SK-N-SH (cell line): ENCODE measurements at regions not wholly inside any gene's neighbourhood (a gene's known extent, or its start where the extent isn't known, plus 50 kb on each side); places are given as distances from the start of the nearest gene placed in this dataset.

ENCODE experiments used
- CTCF ChIA-PET: fragments of 300-600, 350-600 bp; formaldehyde crosslinking; extraction: SDS; loops from one replicate; lab custom pipeline; 2021; lab: Yijun Ruan, JAX
- POLR2A ChIA-PET: fragments of 350-600 bp; sonication (Branson Sonifier 250); formaldehyde crosslinking; extraction: SDS; loops from one replicate; lab custom pipeline; 2020; ENCODE audit warnings: antibody characterized with exemption, inconsistent platforms; lab: Yijun Ruan, JAX
- DNase-seq: peaks from one replicate; pipeline ENCODE4 v3.0.0; 2012
- H2AFZ ChIP-seq: fragments of 200-600 bp; sonication (generic); 2 replicates; pipeline ENCODE4 v1.8.1; 2016; ENCODE audit warnings: antibody characterized with exemption, mild to moderate bottlenecking, low read depth
- H3F3A ChIP-seq: fragments of 200-600 bp; sonication (generic); replicated peaks from 2 replicates; pipeline ENCODE3; 2016; ENCODE audit warnings: antibody characterized with exemption, mild to moderate bottlenecking; ENCODE audit not compliant: insufficient read depth
- H3K27ac ChIP-seq, 2 experiments: fragments of 200-500 bp in 1 of 2; fragments of 200-600 bp in 1 of 2; sonication (Bioruptor generic) in 1 of 2; sonication (generic), shearing (Covaris generic) in 1 of 2; 2 replicates each; pipeline versions ENCODE4 v1.5.1 to v1.6.1; 2014 to 2016; ENCODE audit warnings: low read depth in 2 of 2, inconsistent platforms in 1 of 2, low read length in 1 of 2, mild to moderate bottlenecking in 1 of 2, mixed read lengths in 1 of 2
- H3K27me3 ChIP-seq: fragments of 200-600 bp; sonication (generic), shearing (Covaris generic); 2 replicates; pipeline ENCODE4 v1.6.1; 2016; ENCODE audit warnings: mixed run types; ENCODE audit not compliant: insufficient read depth
- H3K36me3 ChIP-seq, 2 experiments: fragments of 200-500 bp in 1 of 2; fragments of 200-600 bp in 1 of 2; sonication (Bioruptor generic) in 1 of 2; sonication (generic) in 1 of 2; replicated peaks in 1 of 2; 2 replicates each; pipeline versions ENCODE3 to v1.5.1; 2014 to 2016; ENCODE audit warnings: low read length in 1 of 2, mild to moderate bottlenecking in 1 of 2; ENCODE audit not compliant: insufficient read depth in 2 of 2, control insufficient read depth in 1 of 2
- H3K4me1 ChIP-seq, 2 experiments: fragments of 200-500 bp in 1 of 2; fragments of 200-600 bp in 1 of 2; sonication (Bioruptor generic) in 1 of 2; sonication (generic), shearing (Covaris generic) in 1 of 2; 2 replicates each; pipeline versions ENCODE4 v1.5.1 to v1.6.1; 2014 to 2016; ENCODE audit warnings: low read depth in 1 of 2, low read length in 1 of 2, mixed run types in 1 of 2; ENCODE audit not compliant: insufficient read depth in 2 of 2, control insufficient read depth in 1 of 2
- H3K4me2 ChIP-seq: fragments of 200-600 bp; sonication (generic), shearing (Covaris generic); 2 replicates; pipeline ENCODE4 v1.6.1; 2017; ENCODE audit warnings: mixed run types
- H3K4me3 ChIP-seq, 2 experiments: fragments of 200-500 bp in 1 of 2; fragments of 200-600 bp in 1 of 2; sonication (Bioruptor generic) in 1 of 2; sonication (generic), shearing (Covaris generic) in 1 of 2; 2 replicates each; pipeline versions ENCODE4 v1.5.1 to v1.8.1; 2014 to 2016; ENCODE audit warnings: low read depth in 2 of 2, inconsistent platforms in 1 of 2, low read length in 1 of 2, mild to moderate bottlenecking in 1 of 2, mixed read lengths in 1 of 2, moderate library complexity in 1 of 2
- H3K79me2 ChIP-seq: fragments of 200-600 bp; sonication (generic); 2 replicates; pipeline ENCODE4 v1.8.1; 2017; ENCODE audit warnings: mild to moderate bottlenecking; ENCODE audit not compliant: insufficient read depth
- H3K9ac ChIP-seq: fragments of 200-600 bp; sonication (generic); 2 replicates; pipeline ENCODE4 v1.6.1; 2017; ENCODE audit warnings: mixed run types
- H3K9me2 ChIP-seq: fragments of 200-600 bp; sonication (generic); 2 replicates; pipeline ENCODE4 v1.6.1; 2017; ENCODE audit warnings: mixed run types
- H3K9me3 ChIP-seq: fragments of 200-600 bp; sonication (generic); 2 replicates; pipeline ENCODE4 v1.6.1; 2017; ENCODE audit warnings: mixed run types, mild to moderate bottlenecking, moderate library complexity
- H4K20me1 ChIP-seq: fragments of 200-600 bp; sonication (generic); 2 replicates; pipeline ENCODE4 v1.6.1; 2017; ENCODE audit warnings: mild to moderate bottlenecking, mixed run types; ENCODE audit not compliant: insufficient read depth
- EP300 ChIP-seq, 2 experiments: IDR thresholded peaks; 2 replicates each; pipeline versions ENCODE4 v1.4.0 to v1.6.1; 2012; ENCODE audit warnings: borderline replicate concordance in 1 of 2, low read depth in 1 of 2, low read length in 1 of 2
- FOSL2 ChIP-seq: IDR thresholded peaks from 2 replicates; pipeline ENCODE4 v1.4.0; 2012; ENCODE audit warnings: low read depth, mild to moderate bottlenecking, moderate library complexity, borderline replicate concordance
- FOXM1 ChIP-seq: IDR thresholded peaks from 2 replicates; pipeline ENCODE4 v1.4.0; 2012; ENCODE audit warnings: low read depth, mild to moderate bottlenecking
- GABPA ChIP-seq: IDR thresholded peaks from 2 replicates; pipeline ENCODE4 v1.4.0; 2012; ENCODE audit warnings: low read depth, mild to moderate bottlenecking
- MEF2A ChIP-seq: IDR thresholded peaks from 2 replicates; pipeline ENCODE4 v1.4.0; 2012; ENCODE audit warnings: low read depth, borderline replicate concordance
- MXI1 ChIP-seq: IDR thresholded peaks from 2 replicates; pipeline ENCODE4 v1.6.1; 2012; ENCODE audit warnings: mild to moderate bottlenecking, low read depth, low read length, improper control_type of control experiment
- NRF1 ChIP-seq: IDR thresholded peaks from 2 replicates; pipeline ENCODE4 v1.6.1; 2012; ENCODE audit warnings: low read depth, mild to moderate bottlenecking, low read length
- RCOR1 ChIP-seq: fragments of 150-350 bp; IDR thresholded peaks from 2 replicates; pipeline ENCODE4 v1.6.1; 2017; ENCODE audit warnings: antibody characterized with exemption, low read length
- RXRA ChIP-seq: IDR thresholded peaks from 2 replicates; pipeline ENCODE4 v1.4.0; 2012; ENCODE audit warnings: low read depth, mild to moderate bottlenecking, borderline replicate concordance
- TAF1 ChIP-seq: IDR thresholded peaks from 2 replicates; pipeline ENCODE4 v1.6.1; 2012; ENCODE audit warnings: low read depth, mild to moderate bottlenecking, low read length, moderate library complexity, borderline replicate concordance
- TEAD4 ChIP-seq: IDR thresholded peaks from 2 replicates; pipeline ENCODE4 v1.4.0; 2012; ENCODE audit warnings: mild to moderate bottlenecking, borderline replicate concordance; ENCODE audit not compliant: insufficient read depth
- WGBS: methylation state at CpG from one replicate; pipeline ENCODE4 v1.1.6; 2017; ENCODE audit warnings: low lambda C conversion rate; 5-methylcytosine and 5-hydroxymethylcytosine counted together
- TF ChIP-seq, protein P1 (sequence below): fragments of 200-600 bp; sonication (generic); IDR thresholded peaks from 2 replicates; pipeline ENCODE4 v1.6.1; 2017; ENCODE audit warnings: antibody characterized with exemption, mild to moderate bottlenecking, moderate library complexity
- TF ChIP-seq, protein P2 (sequence below): IDR thresholded peaks from 2 replicates; pipeline ENCODE4 v1.6.1; 2012; ENCODE audit warnings: mild to moderate bottlenecking, low read depth, low read length, moderate library complexity
- TF ChIP-seq, protein P3 (sequence below): IDR thresholded peaks from 2 replicates; pipeline ENCODE4 v1.4.0; 2012; ENCODE audit warnings: low read depth

DNA sequence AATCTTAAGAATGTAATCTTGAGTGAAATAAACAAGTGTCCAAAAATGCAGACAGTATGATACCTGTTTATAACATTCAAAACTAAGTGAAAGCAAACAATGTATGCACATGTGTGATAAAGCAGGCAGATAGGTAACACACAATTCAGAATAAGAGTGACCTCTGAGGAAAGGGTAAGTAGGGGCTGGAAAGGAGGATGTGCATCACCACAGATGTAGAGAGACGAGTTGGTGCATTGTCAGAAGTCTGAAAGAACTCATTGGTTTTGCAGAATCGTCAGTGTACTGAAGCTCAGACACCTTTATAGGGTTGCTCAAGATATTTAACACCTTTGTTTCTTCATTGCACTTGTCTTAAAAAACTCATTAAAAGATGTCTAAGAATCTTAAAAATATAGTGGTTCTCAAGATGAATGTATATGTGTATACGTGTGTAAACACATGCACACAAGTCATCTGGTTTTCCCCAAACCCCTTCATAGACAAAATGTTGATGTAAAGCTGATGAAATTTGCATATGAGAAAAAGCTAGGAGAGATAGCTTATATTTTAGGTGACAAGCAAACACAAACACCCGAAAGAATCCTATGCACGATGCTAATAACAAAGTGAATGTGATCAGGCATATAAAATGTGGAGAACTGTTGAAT, 197.6 kb upstream of the MEF2C start:
- no peaks in the 10 kb centered on the region; a peak in 1 of 4 replicates for H3K4me1 ChIP-seq
- DNase-seq = no peak
- no peak overlapping the region for H3K4me2 ChIP-seq
- no peak overlapping the region for H3K9ac ChIP-seq
- no peaks in the 10 kb centered on the region for H3K27me3 ChIP-seq
- H3K4me3 ChIP-seq = no peak overlapping the region
- CTCF ChIA-PET = no interaction called here
- no peak overlapping the region for H3K27ac ChIP-seq
- H3K9me2 ChIP-seq = no peaks in the 10 kb centered on the region
- H3F3A ChIP-seq = no peaks in the 10 kb centered on the region
- TF ChIP-seq, protein P1, sequence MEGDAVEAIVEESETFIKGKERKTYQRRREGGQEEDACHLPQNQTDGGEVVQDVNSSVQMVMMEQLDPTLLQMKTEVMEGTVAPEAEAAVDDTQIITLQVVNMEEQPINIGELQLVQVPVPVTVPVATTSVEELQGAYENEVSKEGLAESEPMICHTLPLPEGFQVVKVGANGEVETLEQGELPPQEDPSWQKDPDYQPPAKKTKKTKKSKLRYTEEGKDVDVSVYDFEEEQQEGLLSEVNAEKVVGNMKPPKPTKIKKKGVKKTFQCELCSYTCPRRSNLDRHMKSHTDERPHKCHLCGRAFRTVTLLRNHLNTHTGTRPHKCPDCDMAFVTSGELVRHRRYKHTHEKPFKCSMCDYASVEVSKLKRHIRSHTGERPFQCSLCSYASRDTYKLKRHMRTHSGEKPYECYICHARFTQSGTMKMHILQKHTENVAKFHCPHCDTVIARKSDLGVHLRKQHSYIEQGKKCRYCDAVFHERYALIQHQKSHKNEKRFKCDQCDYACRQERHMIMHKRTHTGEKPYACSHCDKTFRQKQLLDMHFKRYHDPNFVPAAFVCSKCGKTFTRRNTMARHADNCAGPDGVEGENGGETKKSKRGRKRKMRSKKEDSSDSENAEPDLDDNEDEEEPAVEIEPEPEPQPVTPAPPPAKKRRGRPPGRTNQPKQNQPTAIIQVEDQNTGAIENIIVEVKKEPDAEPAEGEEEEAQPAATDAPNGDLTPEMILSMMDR = no peak
- no peak for TF ChIP-seq RCOR1
- no peak for TF ChIP-seq EP300 (IDR thresholded peaks at IDR 0.05; ENCODE audit: borderline replicate concordance in 1 of 2, low read depth in 1 of 2, low read length in 1 of 2)
- no peak for TF ChIP-seq TEAD4
- TF ChIP-seq GABPA = no peak
- TF ChIP-seq RXRA = no peak
- TF ChIP-seq, protein P2, sequence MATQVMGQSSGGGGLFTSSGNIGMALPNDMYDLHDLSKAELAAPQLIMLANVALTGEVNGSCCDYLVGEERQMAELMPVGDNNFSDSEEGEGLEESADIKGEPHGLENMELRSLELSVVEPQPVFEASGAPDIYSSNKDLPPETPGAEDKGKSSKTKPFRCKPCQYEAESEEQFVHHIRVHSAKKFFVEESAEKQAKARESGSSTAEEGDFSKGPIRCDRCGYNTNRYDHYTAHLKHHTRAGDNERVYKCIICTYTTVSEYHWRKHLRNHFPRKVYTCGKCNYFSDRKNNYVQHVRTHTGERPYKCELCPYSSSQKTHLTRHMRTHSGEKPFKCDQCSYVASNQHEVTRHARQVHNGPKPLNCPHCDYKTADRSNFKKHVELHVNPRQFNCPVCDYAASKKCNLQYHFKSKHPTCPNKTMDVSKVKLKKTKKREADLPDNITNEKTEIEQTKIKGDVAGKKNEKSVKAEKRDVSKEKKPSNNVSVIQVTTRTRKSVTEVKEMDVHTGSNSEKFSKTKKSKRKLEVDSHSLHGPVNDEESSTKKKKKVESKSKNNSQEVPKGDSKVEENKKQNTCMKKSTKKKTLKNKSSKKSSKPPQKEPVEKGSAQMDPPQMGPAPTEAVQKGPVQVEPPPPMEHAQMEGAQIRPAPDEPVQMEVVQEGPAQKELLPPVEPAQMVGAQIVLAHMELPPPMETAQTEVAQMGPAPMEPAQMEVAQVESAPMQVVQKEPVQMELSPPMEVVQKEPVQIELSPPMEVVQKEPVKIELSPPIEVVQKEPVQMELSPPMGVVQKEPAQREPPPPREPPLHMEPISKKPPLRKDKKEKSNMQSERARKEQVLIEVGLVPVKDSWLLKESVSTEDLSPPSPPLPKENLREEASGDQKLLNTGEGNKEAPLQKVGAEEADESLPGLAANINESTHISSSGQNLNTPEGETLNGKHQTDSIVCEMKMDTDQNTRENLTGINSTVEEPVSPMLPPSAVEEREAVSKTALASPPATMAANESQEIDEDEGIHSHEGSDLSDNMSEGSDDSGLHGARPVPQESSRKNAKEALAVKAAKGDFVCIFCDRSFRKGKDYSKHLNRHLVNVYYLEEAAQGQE = no peak
- no peak for TF ChIP-seq MEF2A
- TF ChIP-seq, protein P3, sequence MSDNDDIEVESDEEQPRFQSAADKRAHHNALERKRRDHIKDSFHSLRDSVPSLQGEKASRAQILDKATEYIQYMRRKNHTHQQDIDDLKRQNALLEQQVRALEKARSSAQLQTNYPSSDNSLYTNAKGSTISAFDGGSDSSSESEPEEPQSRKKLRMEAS = no peak
- TF ChIP-seq MXI1 = no peak
- TF ChIP-seq FOSL2 = no peak
- TF ChIP-seq FOXM1 = no peak
- no peak for TF ChIP-seq TAF1
- TF ChIP-seq NRF1 = no peak
- TF ChIP-seq, all 33 proteins: peak for 0
- Histone ChIP-seq H3K79me2 (no peaks in the 10 kb centered on the region), H3K36me3 (no peaks in the 10 kb centered on the region), H4K20me1 (no peaks in the 10 kb centered on the region), H3K9me3 (no peaks in the 10 kb centered on the region), H2AFZ (no peak overlapping the region)
- 57% methylated on average over 5 of the region's 5 CpGs for WGBS
- POLR2A ChIA-PET = no interaction called here
